GM19240 (cell line): ENCODE measurements at regions not wholly inside any gene's neighbourhood (a gene's known extent, or its start where the extent isn't known, plus 50 kb on each side); places are given as distances from the start of the nearest gene placed in this dataset.

ENCODE experiments used
- DNase-seq: peaks from one replicate; pipeline ENCODE4 v3.0.0; 2011; ENCODE audit warnings: low spot score; ENCODE audit not compliant: insufficient read length

GRCh38 chr14:100467046-100467750 is 120.0 kb downstream of the BEGAIN start:
- DNase-seq = no peak

DNA sequence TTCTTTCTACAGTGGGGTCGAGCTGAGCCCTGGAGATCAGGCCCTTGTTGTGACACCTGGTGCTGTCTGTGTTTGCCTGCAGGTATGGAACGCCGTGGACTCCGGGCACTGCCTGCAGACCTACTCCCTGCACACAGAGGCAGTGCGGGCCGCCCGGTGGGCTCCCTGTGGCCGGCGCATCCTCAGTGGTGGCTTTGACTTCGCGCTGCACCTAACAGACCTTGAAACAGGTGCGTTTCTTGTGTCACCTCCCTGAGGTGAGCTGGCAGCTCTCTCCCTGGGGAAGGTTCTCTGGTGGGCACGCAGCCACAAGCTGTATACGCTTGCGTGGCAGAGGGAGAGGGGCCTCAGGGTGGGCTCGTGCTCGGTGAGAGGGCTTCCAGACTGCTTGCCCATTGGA is 119.3 kb downstream of the BEGAIN start:
- no peak for DNase-seq

DNA sequence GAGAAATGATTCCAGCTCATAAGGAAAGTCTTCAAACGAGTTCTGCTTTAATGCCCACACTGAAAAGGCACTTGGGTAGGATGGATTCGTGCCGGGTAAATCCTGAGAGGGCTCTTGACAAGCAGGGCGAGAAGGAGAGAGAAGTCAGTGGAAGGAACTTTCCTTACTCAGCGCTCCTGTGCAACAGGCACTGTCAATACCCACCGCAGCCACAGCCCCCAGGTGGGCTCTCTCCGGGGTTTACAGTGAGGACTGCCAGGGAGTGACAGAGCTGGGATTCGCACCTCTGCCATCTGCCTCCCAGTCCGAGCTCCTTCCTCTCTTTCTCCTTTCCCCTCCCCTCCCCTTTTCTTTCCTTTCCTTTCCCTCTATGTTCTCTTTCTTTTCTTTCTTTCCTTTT is 118.7 kb downstream of the BEGAIN start:
- no peak for DNase-seq

DNA sequence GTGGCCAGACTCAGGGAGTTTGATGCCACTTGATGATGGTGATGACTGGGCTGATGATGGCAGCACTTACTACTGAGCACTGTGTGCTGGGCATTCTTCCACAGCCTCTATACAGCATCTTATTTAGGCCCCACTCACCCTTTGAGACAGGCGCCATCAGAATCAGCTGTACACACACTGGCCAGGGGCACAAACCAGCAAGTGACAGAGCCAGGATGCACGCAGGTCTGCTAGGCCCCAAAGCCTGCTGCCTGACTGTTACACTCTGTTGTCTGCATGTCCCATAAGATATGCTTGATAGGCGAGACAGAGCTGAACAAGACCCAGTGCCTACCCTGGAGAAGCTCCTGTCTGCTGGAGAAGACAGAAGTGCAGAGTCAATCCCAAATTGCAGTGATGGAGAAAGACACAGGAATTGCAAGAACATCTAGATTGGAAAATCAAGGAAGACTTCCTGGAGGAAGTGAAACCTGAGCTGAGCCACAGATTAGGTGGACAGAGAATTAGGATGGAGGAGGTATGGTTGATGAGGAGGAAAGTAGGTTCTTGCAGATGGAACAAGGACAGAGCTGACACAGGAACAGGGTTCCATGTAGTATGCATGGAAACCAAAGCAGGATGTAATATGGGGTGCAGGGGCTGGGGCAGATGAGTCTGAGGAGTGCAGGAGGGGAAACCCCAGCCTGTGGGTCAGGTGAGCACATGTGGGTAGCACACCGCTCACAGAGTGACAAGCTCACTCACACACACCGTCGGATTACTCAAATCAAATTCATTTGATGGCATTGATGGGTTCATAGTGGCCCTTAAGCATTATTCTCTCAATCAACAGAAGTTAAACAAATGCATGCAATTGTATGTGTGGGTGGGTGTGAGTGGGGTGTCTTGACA is 117.3 kb downstream of the BEGAIN start:
- no peak for DNase-seq

- no peak for DNase-seq
These were observed 116.7 kb downstream of the BEGAIN start for GRCh38 chr14:100470523-100470897.

GRCh38 chr14:100471441-100472093 is 115.7 kb downstream of the BEGAIN start:
- no peak for DNase-seq

DNA sequence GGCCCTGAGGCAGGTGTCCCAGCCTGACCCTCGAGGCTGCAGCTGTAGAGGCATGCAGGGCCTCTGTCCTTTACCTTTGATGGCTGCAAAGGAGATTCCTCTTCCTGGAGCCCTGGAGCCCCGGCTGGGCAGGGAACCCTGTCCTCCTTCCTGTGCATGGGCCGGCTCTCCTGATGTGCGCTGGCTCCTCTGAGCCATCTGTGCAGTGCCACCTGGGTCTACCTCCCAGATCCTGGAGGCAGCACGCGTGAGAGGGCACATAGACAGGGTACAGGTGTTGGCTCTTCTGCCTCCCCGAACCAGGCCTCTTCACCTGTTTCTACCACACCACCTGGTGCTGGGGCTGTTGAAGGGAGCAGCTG is 115.1 kb downstream of the BEGAIN start:
- DNase-seq = no peak

GRCh38 chr14:100472491-100472890 is 114.7 kb downstream of the BEGAIN start:
- DNase-seq = no peak

DNA sequence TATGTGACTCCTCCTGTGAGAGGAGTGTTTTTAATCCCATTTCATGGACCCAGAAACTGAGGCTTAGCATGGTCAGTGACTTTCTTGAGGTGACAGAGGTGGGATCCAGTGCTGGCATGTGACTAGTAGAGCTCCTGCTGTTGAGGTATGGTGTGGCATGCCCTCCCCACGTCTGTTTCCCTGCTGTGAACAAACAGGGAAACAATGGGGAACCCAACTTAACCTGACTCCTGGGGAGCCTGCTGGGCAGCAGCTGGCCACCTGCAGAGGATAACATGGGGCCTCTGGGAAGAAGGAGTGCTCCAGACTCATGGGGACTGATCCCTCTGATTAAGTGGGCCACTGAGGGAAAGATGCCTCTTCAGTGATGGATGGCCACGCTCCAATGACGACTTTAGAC is 114.0 kb downstream of the BEGAIN start:
- no peak for DNase-seq

- DNase-seq = no peak
These were observed 113.0 kb downstream of the BEGAIN start for GRCh38 chr14:100474196-100474595.

DNA sequence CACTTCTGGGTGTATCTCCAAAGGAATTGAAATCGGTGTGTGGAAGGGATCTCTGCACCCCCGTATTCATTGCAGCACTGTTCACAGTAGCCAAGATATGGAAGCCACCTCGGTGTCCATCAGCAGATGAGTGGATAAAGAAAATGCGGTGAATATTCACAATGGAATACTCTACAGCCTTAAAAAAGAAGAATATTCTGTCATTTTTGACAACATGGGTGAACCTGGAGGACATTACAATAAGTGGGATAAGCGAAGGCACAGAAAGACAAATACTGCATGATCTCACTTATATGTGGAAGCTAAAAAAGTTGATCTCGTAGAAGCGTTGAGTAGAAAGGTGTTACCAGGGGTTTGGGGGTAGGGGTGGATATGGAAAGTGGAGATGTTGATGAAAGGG is 111.9 kb downstream of the BEGAIN start:
- no peak for DNase-seq

GRCh38 chr14:100476012-100476822 is 111.0 kb downstream of the BEGAIN start:
- no peak for DNase-seq

- DNase-seq = no peak
These were observed 102.5 kb downstream of the BEGAIN start for GRCh38 chr14:100484531-100485267.

- peak; percentile 70 for DNase-seq
These were observed 101.0 kb downstream of the BEGAIN start for GRCh38 chr14:100486025-100486828.
